Adrenal gland (tissue), 5 donors: ENCODE measurements at regions not wholly inside any gene's neighbourhood (a gene's known extent, or its start where the extent isn't known, plus 50 kb on each side); places are given as distances from the start of the nearest gene placed in this dataset.

Source experiments
- CTCF ChIP-seq, 6 experiments: fragments of 450-650 bp in 4 of 6; fragments of 200-600 bp in 2 of 6; sonication (generic) in 1 of 6; IDR thresholded peaks; 1 replicate in 5 of 6; 2 replicates in 1 of 6; pipeline versions ENCODE4 v1.5.1 to v1.8.0; 2016 to 2021; ENCODE audit warnings: antibody characterized with exemption in 6 of 6, mild to moderate bottlenecking in 2 of 6, moderate library complexity in 1 of 6
- POLR2A ChIP-seq, 2 donors: fragments of 450-650 bp; IDR thresholded peaks; one replicate each; pipeline ENCODE4 v1.6.1; 2017; ENCODE audit warnings: antibody characterized with exemption in 2 of 2, mild to moderate bottlenecking in 2 of 2, moderate library complexity in 1 of 2
- donor health status: DM: no; HTN: no; CAD: no.

GRCh38 chrX:146127617-146128016 lies 310.0 kb downstream of the SLITRK2 start:
- TF ChIP-seq POLR2A (IDR thresholded peaks at IDR 0.05) (no peak), CTCF (IDR thresholded peaks at IDR 0.05) (no peak)
